GM13977 (cell line): ENCODE measurements at regions not wholly inside any gene's neighbourhood (a gene's known extent, or its start where the extent isn't known, plus 50 kb on each side); places are given as distances from the start of the nearest gene placed in this dataset.

ENCODE experiments used
- DNase-seq: peaks from one replicate; pipeline ENCODE4 v3.0.0; 2012; ENCODE audit warnings: low spot score
- in situ Hi-C: fragments of 300-500 bp; cut with MboI; formaldehyde crosslinking; loops from one replicate; pipeline ENCODE4 v1.12.0; 2022; ENCODE audit warnings: low sequenced_read_pairs, low pct_unique_long_range_greater_than_20kb, mixed read lengths, inconsistent platforms; ENCODE audit not compliant: unreplicated experiment
- TF ChIP-seq, protein P1 (sequence below): IDR thresholded peaks from 2 replicates; pipeline ENCODE4 v1.5.1; 2012; ENCODE audit warnings: mild to moderate bottlenecking, control low read depth; ENCODE audit not compliant: insufficient read depth; ENCODE audit errors: extremely low read depth, missing control alignments

- TF ChIP-seq, protein P1, sequence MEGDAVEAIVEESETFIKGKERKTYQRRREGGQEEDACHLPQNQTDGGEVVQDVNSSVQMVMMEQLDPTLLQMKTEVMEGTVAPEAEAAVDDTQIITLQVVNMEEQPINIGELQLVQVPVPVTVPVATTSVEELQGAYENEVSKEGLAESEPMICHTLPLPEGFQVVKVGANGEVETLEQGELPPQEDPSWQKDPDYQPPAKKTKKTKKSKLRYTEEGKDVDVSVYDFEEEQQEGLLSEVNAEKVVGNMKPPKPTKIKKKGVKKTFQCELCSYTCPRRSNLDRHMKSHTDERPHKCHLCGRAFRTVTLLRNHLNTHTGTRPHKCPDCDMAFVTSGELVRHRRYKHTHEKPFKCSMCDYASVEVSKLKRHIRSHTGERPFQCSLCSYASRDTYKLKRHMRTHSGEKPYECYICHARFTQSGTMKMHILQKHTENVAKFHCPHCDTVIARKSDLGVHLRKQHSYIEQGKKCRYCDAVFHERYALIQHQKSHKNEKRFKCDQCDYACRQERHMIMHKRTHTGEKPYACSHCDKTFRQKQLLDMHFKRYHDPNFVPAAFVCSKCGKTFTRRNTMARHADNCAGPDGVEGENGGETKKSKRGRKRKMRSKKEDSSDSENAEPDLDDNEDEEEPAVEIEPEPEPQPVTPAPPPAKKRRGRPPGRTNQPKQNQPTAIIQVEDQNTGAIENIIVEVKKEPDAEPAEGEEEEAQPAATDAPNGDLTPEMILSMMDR = no peak
- in situ Hi-C loops = no loop called here
- no peak for DNase-seq
Measured at GRCh38 chr4:165609653-165610052, 230.8 kb downstream of the CPE start.

DNA sequence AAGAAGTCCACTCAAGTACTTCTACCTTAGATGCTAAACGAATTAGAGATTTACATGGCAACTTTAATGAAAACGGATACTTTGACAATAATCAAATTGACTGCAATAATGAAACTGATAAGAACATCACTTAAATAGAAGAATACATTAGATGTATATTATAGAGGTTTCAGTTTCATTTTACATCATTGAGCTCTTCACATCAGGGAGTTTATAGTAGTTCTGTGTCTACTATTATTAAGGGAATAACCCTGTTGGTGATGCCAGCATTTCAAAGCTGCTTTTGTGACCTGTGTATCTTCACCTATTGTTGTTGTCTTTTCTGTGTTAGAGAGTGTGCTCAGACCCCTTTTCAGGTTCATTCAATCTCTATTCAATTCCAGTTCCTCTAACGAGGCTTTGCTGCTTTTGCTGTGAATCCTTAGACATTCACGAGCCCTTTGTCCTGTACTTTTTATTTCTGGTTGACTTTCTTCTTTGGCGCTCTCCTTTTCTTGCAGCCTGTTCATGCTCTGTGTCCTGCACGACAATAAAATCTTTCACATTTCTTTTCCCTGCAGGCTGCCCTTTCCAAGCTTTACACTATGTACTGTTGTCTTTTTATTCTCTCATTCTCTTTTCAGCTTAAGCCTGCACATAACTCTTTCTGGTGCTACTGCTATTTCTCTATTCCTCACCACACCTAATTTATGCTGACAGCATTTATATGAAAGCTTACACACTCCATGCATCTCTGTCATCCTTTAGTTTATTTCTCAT is 232.1 kb downstream of the CPE start:
- TF ChIP-seq, protein P1 = no peak
- DNase-seq = no peak
- in situ Hi-C loops = no loop called here

DNA sequence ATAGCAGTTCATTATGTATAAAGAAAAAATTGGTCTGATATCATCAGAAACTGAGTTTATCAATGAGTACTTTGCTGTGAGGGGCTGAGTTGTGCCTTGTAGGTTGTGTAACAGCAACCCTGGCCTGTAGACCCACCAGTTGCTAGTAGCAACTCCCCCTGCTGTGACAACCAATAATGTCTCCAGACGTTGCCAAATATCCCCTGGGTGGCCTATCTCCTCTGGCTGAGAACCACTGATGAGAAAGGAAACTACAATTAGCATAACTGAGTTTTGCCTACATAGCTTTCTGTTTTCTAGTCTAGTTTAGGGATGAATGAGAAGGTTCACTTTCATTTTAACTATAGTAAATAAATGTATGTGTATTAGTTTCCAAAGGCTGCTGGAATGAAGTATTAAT is 234.1 kb downstream of the CPE start:
- in situ Hi-C loops = no loop called here
- TF ChIP-seq, protein P1 = no peak
- no peak for DNase-seq

- no peak for DNase-seq
- TF ChIP-seq, protein P1 = no peak
- in situ Hi-C loops = no loop called here
Measured at GRCh38 chr4:165613581-165613980, 234.8 kb downstream of the CPE start.

GRCh38 chr4:165620913-165621312 is 242.1 kb downstream of the CPE start:
- in situ Hi-C loops = no loop called here
- TF ChIP-seq, protein P1 = no peak
- no peak for DNase-seq

DNA sequence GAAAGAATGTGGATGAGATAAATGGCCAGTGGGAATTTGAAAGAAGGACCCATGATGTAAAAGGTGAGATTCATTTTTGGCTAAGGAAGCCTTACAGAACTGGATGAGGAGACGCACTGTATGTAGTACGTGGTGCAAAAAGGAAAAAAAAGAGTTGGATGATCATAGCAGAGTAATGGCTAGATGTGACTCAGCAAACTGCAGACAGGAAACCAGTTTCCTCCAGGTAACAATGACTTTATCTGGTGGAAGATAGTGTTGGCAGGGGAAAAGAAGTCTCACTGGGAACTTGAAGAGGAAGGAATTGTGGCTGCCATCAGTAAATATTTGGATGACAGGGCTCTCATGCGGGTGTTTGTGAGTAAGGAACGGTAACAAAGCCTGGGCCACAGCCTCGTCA is 243.2 kb downstream of the CPE start:
- in situ Hi-C loops = no loop called here
- TF ChIP-seq, protein P1 = no peak
- DNase-seq = no peak
